RWPE1 (cell line): ENCODE measurements at regions not wholly inside any gene's neighbourhood (a gene's known extent, or its start where the extent isn't known, plus 50 kb on each side); places are given as distances from the start of the nearest gene placed in this dataset.

ENCODE experiments used
- CTCF ChIA-PET: fragments of 350-600 bp; sonication (Branson Sonifier 250); formaldehyde crosslinking; extraction: SDS; loops from one replicate; lab custom pipeline; 2021; lab: Yijun Ruan, JAX
- POLR2A ChIA-PET: fragments of 400-600 bp; formaldehyde crosslinking; extraction: SDS; loops from one replicate; lab custom pipeline; 2020; ENCODE audit warnings: antibody characterized with exemption; ENCODE audit not compliant: low non-redundant PET; lab: Yijun Ruan, JAX
- DNase-seq: peaks from one replicate; pipeline ENCODE4 v3.0.0; 2012; ENCODE audit warnings: low spot score
- H3K27ac ChIP-seq: fragments of 450-650 bp; 2 replicates; pipeline ENCODE4 v1.5.1; 2017
- TF ChIP-seq, protein P1 (sequence below): fragments of 450-650 bp; conservative IDR thresholded peaks from 2 replicates; pipeline ENCODE4 v1.5.1; 2017; ENCODE audit warnings: low read depth, mild to moderate bottlenecking

DNA sequence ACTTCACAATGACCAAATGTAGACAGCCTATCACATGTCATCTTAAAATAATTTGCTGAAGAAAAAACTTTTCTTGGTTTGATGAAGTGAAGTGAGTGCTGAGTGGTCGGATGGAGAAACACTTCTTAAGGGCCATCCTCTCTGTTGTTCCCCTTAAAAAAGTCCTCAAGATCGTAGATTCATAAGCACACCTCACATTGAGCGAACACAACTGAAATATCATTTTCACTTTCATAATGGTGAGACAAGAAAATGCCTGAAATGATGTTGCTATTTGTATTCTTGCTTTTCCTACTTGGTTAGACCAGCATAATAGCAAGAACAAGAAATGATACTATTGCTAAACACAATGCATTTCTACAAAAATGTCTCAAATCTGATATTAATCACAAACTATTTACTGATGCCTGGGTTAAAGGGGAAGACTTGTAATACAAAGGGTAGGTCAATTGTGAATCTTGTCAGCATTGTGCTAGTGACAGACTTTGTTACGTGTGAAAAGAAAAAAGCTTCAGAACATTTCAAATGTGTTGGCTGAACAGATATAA is 305.6 kb upstream of the NR3C2 start:
- CTCF ChIA-PET = interaction anchor here (0.5 kb wide), 1 partner anchor 532 kb away, joined by 4 read pairs; no protein-coding TSS in a partner anchor
- no peak overlapping the region for H3K27ac ChIP-seq
- TF ChIP-seq, protein P1, sequence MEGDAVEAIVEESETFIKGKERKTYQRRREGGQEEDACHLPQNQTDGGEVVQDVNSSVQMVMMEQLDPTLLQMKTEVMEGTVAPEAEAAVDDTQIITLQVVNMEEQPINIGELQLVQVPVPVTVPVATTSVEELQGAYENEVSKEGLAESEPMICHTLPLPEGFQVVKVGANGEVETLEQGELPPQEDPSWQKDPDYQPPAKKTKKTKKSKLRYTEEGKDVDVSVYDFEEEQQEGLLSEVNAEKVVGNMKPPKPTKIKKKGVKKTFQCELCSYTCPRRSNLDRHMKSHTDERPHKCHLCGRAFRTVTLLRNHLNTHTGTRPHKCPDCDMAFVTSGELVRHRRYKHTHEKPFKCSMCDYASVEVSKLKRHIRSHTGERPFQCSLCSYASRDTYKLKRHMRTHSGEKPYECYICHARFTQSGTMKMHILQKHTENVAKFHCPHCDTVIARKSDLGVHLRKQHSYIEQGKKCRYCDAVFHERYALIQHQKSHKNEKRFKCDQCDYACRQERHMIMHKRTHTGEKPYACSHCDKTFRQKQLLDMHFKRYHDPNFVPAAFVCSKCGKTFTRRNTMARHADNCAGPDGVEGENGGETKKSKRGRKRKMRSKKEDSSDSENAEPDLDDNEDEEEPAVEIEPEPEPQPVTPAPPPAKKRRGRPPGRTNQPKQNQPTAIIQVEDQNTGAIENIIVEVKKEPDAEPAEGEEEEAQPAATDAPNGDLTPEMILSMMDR = no peak
- DNase-seq = no peak
- POLR2A ChIA-PET = no interaction called here

GRCh38 chr4:148740701-148741100 is 298.5 kb upstream of the NR3C2 start:
- ChIA-PET POLR2A (no interaction called here), CTCF (no interaction called here)
- DNase-seq = no peak
- TF ChIP-seq, protein P1 = no peak
- H3K27ac ChIP-seq = no peak overlapping the region

DNA sequence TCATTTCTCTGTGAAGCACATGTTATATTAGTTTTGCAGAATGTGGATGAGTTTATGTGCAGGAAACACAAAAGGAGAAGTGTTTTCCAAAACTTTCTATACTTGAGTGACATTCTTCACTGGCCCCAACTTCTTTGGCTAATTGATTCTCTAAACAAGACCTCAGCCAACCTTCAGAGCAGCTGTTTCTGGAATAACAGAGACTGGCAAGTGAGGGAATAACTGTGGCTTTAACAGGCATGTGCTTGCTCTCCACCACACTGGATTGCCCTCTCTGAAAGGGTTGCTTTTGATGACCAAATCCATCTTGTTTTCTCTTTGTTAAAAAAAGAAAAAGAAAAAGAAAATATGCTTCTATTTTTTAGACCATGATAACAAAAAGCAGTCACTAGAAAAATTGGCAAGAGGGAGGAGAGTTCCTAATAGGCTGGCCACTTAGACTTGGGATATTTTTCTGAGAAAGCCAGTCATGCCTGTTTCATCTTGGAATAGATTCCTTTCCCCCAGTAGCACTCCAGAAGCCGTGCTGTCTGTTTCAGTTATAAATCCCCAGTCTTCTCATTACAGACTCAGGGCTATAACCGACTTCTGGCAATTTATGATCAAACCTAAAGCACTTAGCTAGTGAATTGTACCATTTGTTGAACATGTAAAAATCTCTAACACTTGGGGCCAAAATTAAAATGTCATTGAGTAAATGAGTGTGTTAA is 295.0 kb upstream of the NR3C2 start:
- TF ChIP-seq, protein P1 = no peak
- no peak for DNase-seq
- no peak overlapping the region for H3K27ac ChIP-seq
- ChIA-PET CTCF (no interaction called here), POLR2A (no interaction called here)

DNA sequence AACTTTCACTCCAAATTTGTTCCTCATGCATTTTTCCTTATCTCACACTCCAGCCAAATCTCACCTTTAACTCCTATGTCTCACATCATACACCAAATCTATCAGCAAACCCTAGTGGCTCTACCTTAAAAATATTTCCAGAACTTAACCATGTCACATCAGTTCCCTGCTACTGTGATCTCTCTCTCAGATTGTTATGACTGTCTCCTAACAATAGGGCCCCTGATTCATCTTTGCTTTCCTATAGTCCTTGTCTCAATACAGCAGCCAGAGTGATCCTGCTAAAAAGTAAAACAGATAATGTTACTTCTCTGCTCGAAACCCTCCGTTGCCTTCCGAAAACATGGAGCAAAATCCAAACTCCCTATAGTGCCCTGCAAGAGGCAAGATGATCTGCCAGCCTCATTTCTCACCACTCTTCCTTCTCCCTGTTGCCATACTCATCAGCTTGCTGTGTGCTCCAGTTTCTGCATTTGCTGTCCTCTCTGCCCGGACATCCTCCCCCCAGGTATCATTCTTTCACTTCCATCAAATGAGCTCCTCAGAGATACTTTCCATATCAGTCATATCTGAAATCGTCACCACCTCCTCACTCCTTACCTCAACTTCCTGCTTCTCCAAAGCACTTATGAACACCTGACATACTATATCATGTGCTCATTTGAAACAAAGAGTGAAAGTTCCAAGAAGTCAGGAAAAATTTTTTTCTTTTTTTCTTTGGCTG is 293.4 kb upstream of the NR3C2 start:
- ChIA-PET POLR2A (no interaction called here), CTCF (no interaction called here)
- DNase-seq = no peak
- TF ChIP-seq, protein P1 = no peak
- H3K27ac ChIP-seq = no peak overlapping the region

DNA sequence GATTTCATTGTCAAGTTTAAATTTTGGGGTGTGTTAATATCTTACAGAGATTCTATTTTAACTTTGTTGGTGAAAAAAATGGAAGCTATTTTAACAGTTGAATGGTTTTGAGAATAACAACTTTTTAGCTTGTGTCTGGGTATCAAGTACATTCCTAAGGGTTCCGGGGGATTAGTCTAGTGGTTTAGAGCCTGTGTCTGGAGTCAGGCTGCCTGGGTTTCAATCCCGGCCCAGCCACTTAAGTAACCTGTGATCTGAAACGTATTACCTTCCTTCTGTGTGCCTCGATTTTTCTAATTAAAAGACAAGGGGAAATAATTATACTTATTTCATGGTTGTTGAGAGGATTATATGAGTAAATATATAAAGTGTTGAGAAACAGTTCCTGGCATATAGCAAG is 288.6 kb upstream of the NR3C2 start:
- POLR2A ChIA-PET = no interaction called here
- DNase-seq = no peak
- TF ChIP-seq, protein P1 = no peak
- CTCF ChIA-PET = no interaction called here
- H3K27ac ChIP-seq = no peak overlapping the region

- POLR2A ChIA-PET = no interaction called here
- no peak overlapping the region for H3K27ac ChIP-seq
- DNase-seq = no peak
- TF ChIP-seq, protein P1 = no peak
- CTCF ChIA-PET = interaction anchor here (0.6 kb wide), 1 partner anchor 535 kb away, joined by 3 read pairs; no protein-coding TSS in a partner anchor
These were observed 287.9 kb upstream of the NR3C2 start for GRCh38 chr4:148730082-148730640.
